ENCODE measurements at regions not wholly inside any gene's neighbourhood (a gene's known extent, or its start where the extent isn't known, plus 50 kb on each side); places are given as distances from the start of the nearest gene placed in this dataset.

DNA sequence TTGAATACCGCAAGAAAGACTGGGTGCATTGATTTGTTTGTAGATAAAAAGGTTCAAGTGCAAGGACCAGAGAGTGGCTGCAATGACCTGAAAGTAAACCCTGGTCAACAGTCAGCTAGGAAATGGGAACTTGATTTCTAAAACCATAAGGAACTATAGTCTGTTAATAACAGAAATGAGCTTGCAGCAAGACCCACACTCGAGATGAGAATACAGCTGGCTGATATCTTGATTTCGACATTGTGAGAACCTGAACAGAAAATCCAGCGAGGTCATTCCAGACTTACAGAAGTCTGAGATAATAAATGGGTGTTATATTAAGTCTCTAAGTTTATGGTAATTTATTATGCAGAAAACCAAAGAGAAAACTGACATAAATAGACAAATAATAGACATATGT, 177.3 kb downstream of the NFKBIZ start:
- Mint-ChIP-seq H3K27me3 (no peaks in the 10 kb centered on the region), H3K9me3 (ENCODE audit: insufficient read depth) (no peaks in the 10 kb centered on the region), H3K4me3 (no peak overlapping the region), H3K4me1 (peaks cover 22% of the 10 kb centered on the region), H3K27ac (no peak overlapping the region)
- DNase-seq (no peak), ATAC-seq (ENCODE audit: low read depth) (no peak)
- peaks cover 8 to 28% of the 10 kb centered on the region in 2 donors for H3K4me1 ChIP-seq (ENCODE audit: control insufficient read depth in 2 of 2, insufficient read depth in 2 of 2, low read length in 2 of 2)
- intact Hi-C loops (cut with micrococcal nuclease) = no loop called here
- H3K9me3 ChIP-seq (ENCODE audit: control extremely low read depth in 1 of 3, control insufficient read depth in 2 of 3, insufficient read depth in 1 of 3, low read length in 2 of 3) = peaks cover 0 to 1% (median 0%) of the 10 kb centered on the region in 3 donors
- H3K4me3 ChIP-seq (ENCODE audit: control extremely low read depth in 1 of 5, extremely low read depth in 1 of 5, insufficient read depth in 1 of 5, low read depth in 2 of 5, low read length in 4 of 5) = no peak overlapping the region
- H2AFZ ChIP-seq (ENCODE audit: insufficient read depth, low read depth, low read length, poor library complexity, severe bottlenecking) = no peak overlapping the region
- H4K20me1 ChIP-seq (ENCODE audit: control insufficient read depth, insufficient read depth, low read length, poor library complexity, severe bottlenecking) = no peaks in the 10 kb centered on the region
- no peaks in the 10 kb centered on the region for H3K79me2 ChIP-seq (ENCODE audit: control insufficient read depth, insufficient read depth, low read length)
- no peaks in the 10 kb centered on the region for H3K36me3 ChIP-seq (replicated peaks in 1 of 2; ENCODE audit: control extremely low read depth in 1 of 2, control insufficient read depth in 1 of 2, extremely low read depth in 1 of 2, insufficient read depth in 2 of 2, low read length in 1 of 2)
- H3K27ac ChIP-seq (ENCODE audit: low read length in 2 of 2) = no peak overlapping the region
- no peaks in the 10 kb centered on the region for H3K27me3 ChIP-seq (replicated peaks in 1 of 4; ENCODE audit: control extremely low read depth in 1 of 4, control insufficient read depth in 3 of 4, insufficient read depth in 4 of 4, low read length in 3 of 4)
- POLR2A ChIA-PET = no interaction called here
- H3K4me2 ChIP-seq (replicated peaks; ENCODE audit: low read depth, low read length, poor library complexity, severe bottlenecking) = no peak overlapping the region
- CTCF ChIA-PET = no interaction called here
- H3K9ac ChIP-seq (ENCODE audit: low read length) = no peak overlapping the region
- TF ChIP-seq, protein P1, sequence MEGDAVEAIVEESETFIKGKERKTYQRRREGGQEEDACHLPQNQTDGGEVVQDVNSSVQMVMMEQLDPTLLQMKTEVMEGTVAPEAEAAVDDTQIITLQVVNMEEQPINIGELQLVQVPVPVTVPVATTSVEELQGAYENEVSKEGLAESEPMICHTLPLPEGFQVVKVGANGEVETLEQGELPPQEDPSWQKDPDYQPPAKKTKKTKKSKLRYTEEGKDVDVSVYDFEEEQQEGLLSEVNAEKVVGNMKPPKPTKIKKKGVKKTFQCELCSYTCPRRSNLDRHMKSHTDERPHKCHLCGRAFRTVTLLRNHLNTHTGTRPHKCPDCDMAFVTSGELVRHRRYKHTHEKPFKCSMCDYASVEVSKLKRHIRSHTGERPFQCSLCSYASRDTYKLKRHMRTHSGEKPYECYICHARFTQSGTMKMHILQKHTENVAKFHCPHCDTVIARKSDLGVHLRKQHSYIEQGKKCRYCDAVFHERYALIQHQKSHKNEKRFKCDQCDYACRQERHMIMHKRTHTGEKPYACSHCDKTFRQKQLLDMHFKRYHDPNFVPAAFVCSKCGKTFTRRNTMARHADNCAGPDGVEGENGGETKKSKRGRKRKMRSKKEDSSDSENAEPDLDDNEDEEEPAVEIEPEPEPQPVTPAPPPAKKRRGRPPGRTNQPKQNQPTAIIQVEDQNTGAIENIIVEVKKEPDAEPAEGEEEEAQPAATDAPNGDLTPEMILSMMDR (IDR thresholded peaks at IDR 0.05) = no peak
- no peak for TF ChIP-seq EZH2 (IDR thresholded peaks at IDR 0.05; ENCODE audit: borderline replicate concordance, insufficient read depth, low read depth, low read length, poor library complexity, severe bottlenecking)
- WGBS (ENCODE audit: insufficient coverage) = 0% methylated on average over 1 of the region's 4 CpGs

DNA sequence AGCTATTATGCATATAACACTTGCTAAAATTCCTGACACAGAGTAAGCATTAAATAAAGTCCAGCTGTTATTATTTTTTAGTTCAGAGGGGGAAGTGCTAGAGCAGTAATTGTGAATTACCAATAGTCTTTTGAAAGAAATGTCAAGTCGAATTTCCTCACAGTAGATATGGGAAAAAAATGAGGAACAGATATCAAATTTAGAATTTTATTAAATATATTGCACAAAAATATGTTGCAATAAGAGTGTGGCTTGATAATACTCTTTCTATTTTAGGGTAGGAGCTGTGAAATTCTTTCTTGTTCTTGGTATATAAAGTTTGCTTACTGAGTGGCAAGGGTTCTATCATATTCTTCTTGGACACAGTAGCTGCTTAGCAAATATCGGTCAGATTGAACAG, 181.3 kb downstream of the NFKBIZ start:
- H3K9me3 ChIP-seq (ENCODE audit: control extremely low read depth in 1 of 3, control insufficient read depth in 2 of 3, insufficient read depth in 1 of 3, low read length in 2 of 3) = peaks cover 0 to 1% (median 0%) of the 10 kb centered on the region in 3 donors
- no peak overlapping the region for H3K27ac ChIP-seq (ENCODE audit: low read length in 2 of 2)
- no peaks in the 10 kb centered on the region for H4K20me1 ChIP-seq (ENCODE audit: control insufficient read depth, insufficient read depth, low read length, poor library complexity, severe bottlenecking)
- Mint-ChIP-seq H3K27ac (no peak overlapping the region), H3K9me3 (ENCODE audit: insufficient read depth) (no peaks in the 10 kb centered on the region), H3K4me3 (no peak overlapping the region), H3K27me3 (no peaks in the 10 kb centered on the region), H3K4me1 (peaks cover 14% of the 10 kb centered on the region)
- no peaks in the 10 kb centered on the region for H3K79me2 ChIP-seq (ENCODE audit: control insufficient read depth, insufficient read depth, low read length)
- no peak for DNase-seq
- no CpG with 5 or more reads among the region's 2 CpGs for WGBS (ENCODE audit: insufficient coverage)
- POLR2A ChIA-PET = no interaction called here
- H3K27me3 ChIP-seq (replicated peaks in 1 of 4; ENCODE audit: control extremely low read depth in 1 of 4, control insufficient read depth in 3 of 4, insufficient read depth in 4 of 4, low read length in 3 of 4) = no peaks in the 10 kb centered on the region
- no peak for ATAC-seq (ENCODE audit: low read depth)
- H3K36me3 ChIP-seq (replicated peaks in 1 of 2; ENCODE audit: control extremely low read depth in 1 of 2, control insufficient read depth in 1 of 2, extremely low read depth in 1 of 2, insufficient read depth in 2 of 2, low read length in 1 of 2) = no peaks in the 10 kb centered on the region
- H3K9ac ChIP-seq (ENCODE audit: low read length) = no peak overlapping the region
- H2AFZ ChIP-seq (ENCODE audit: insufficient read depth, low read depth, low read length, poor library complexity, severe bottlenecking) = no peak overlapping the region
- peaks cover 3 to 15% of the 10 kb centered on the region in 2 donors for H3K4me1 ChIP-seq (ENCODE audit: control insufficient read depth in 2 of 2, insufficient read depth in 2 of 2, low read length in 2 of 2)
- no peak for TF ChIP-seq EZH2 (IDR thresholded peaks at IDR 0.05; ENCODE audit: borderline replicate concordance, insufficient read depth, low read depth, low read length, poor library complexity, severe bottlenecking)
- TF ChIP-seq, protein P1 (IDR thresholded peaks at IDR 0.05) = no peak
- CTCF ChIA-PET = interaction anchor here (1.9 kb wide), 1 partner anchor 13 kb away, joined by 5 read pairs; no protein-coding TSS in a partner anchor
- no peak overlapping the region for H3K4me3 ChIP-seq (ENCODE audit: control extremely low read depth in 1 of 5, extremely low read depth in 1 of 5, insufficient read depth in 1 of 5, low read depth in 2 of 5, low read length in 4 of 5)
- no peak overlapping the region for H3K4me2 ChIP-seq (replicated peaks; ENCODE audit: low read depth, low read length, poor library complexity, severe bottlenecking)
- intact Hi-C loops (cut with micrococcal nuclease) = no loop called here

Data from B cell (primary cell).